ENCODE measurements at regions not wholly inside any gene's neighbourhood (a gene's known extent, or its start where the extent isn't known, plus 50 kb on each side); places are given as distances from the start of the nearest gene placed in this dataset.

- TF ChIP-seq EZH2phosphoT487 (IDR thresholded peaks at IDR 0.05) (no peak), CTCF (IDR thresholded peaks at IDR 0.05) (no peak), EZH2 (IDR thresholded peaks at IDR 0.05) (no peak)
- no peak for DNase-seq (ENCODE audit: low spot score)
- no peaks in the 10 kb centered on the region for H3K9me3 Mint-ChIP-seq
- Histone ChIP-seq H3K4me3 (no peak overlapping the region), H3K4me1 (no peaks in the 10 kb centered on the region), H3K4me2 (no peak overlapping the region), H3K27me3 (no peaks in the 10 kb centered on the region), H2AFZ (replicated peaks) (no peak overlapping the region), H3K9ac (no peak overlapping the region), H3K79me2 (ENCODE audit: low read depth) (no peaks in the 10 kb centered on the region), H3F3A (ENCODE audit: low read depth) (no peaks in the 10 kb centered on the region), H3K9me3 (ENCODE audit: low read depth) (no peaks in the 10 kb centered on the region), H4K20me1 (ENCODE audit: low read depth) (no peaks in the 10 kb centered on the region), H3K36me3 (no peaks in the 10 kb centered on the region), H3K27ac (no peak overlapping the region)
- no peaks in the 10 kb centered on the region for H3K36me3 Mint-ChIP-seq
- no peaks in the 10 kb centered on the region for H3K4me1 Mint-ChIP-seq
- H3K4me3 Mint-ChIP-seq, result no peak overlapping the region
- no peaks in the 10 kb centered on the region for H3K27me3 Mint-ChIP-seq (ENCODE audit: insufficient read depth, low read depth)
- no peak overlapping the region for H3K27ac Mint-ChIP-seq
Observed at GRCh38 chr2:41062336-41062735, 610.4 kb upstream of the SLC8A1 start.

- Histone ChIP-seq H3K4me1 (no peaks in the 10 kb centered on the region), H3K4me3 (no peak overlapping the region), H3K9me3 (ENCODE audit: low read depth) (no peaks in the 10 kb centered on the region), H3K27ac (no peak overlapping the region), H2AFZ (replicated peaks) (no peak overlapping the region), H3K4me2 (no peak overlapping the region), H3K9ac (no peak overlapping the region), H4K20me1 (ENCODE audit: low read depth) (no peaks in the 10 kb centered on the region), H3F3A (ENCODE audit: low read depth) (no peaks in the 10 kb centered on the region), H3K27me3 (no peaks in the 10 kb centered on the region), H3K79me2 (ENCODE audit: low read depth) (no peaks in the 10 kb centered on the region), H3K36me3 (no peaks in the 10 kb centered on the region)
- H3K27me3 Mint-ChIP-seq (ENCODE audit: insufficient read depth, low read depth), result no peaks in the 10 kb centered on the region
- no peaks in the 10 kb centered on the region for H3K36me3 Mint-ChIP-seq
- H3K4me3 Mint-ChIP-seq, result no peak overlapping the region
- H3K9me3 Mint-ChIP-seq, result no peaks in the 10 kb centered on the region
- no peaks in the 10 kb centered on the region for H3K4me1 Mint-ChIP-seq
- TF ChIP-seq CTCF (IDR thresholded peaks at IDR 0.05) (no peak), EZH2 (IDR thresholded peaks at IDR 0.05) (no peak), EZH2phosphoT487 (IDR thresholded peaks at IDR 0.05) (no peak)
- DNase-seq (ENCODE audit: low spot score), result no peak
- H3K27ac Mint-ChIP-seq, result no peak overlapping the region
Observed at GRCh38 chr2:41066168-41066567, 614.3 kb upstream of the SLC8A1 start.

DNA sequence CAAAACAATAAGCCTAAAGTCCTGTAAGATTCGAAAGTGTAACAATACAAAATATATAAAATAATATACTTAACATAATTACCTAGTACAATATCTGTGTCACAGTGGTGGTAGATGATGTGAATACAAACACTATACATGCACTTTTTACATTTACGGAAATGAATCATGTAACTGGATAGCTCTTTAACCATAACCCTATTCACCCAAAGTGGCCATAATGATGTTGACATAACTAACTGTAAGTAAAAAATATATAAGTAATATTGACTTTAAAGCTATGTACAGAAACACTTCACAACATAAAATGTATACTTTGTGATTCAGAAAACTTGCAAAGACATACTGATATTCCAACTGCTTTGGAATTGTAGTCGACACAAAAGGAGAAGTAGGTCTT is 616.9 kb upstream of the SLC8A1 start:
- Histone ChIP-seq H3K9ac (no peak overlapping the region), H3K27me3 (no peaks in the 10 kb centered on the region), H4K20me1 (ENCODE audit: low read depth) (no peaks in the 10 kb centered on the region), H3K4me3 (no peak overlapping the region), H3K9me3 (ENCODE audit: low read depth) (no peaks in the 10 kb centered on the region), H3K79me2 (ENCODE audit: low read depth) (no peaks in the 10 kb centered on the region), H3K4me2 (no peak overlapping the region), H2AFZ (replicated peaks) (no peak overlapping the region), H3F3A (ENCODE audit: low read depth) (no peaks in the 10 kb centered on the region), H3K27ac (no peak overlapping the region), H3K36me3 (no peaks in the 10 kb centered on the region), H3K4me1 (no peaks in the 10 kb centered on the region)
- no peaks in the 10 kb centered on the region for H3K27me3 Mint-ChIP-seq (ENCODE audit: insufficient read depth, low read depth)
- no peak for DNase-seq (ENCODE audit: low spot score)
- H3K9me3 Mint-ChIP-seq, result no peaks in the 10 kb centered on the region
- no peak overlapping the region for H3K27ac Mint-ChIP-seq
- no peaks in the 10 kb centered on the region for H3K4me1 Mint-ChIP-seq
- H3K36me3 Mint-ChIP-seq, result no peaks in the 10 kb centered on the region
- TF ChIP-seq EZH2 (IDR thresholded peaks at IDR 0.05), result no peak
- no peak for TF ChIP-seq EZH2phosphoT487 (IDR thresholded peaks at IDR 0.05)
- TF ChIP-seq CTCF (IDR thresholded peaks at IDR 0.05), result no peak
- no peak overlapping the region for H3K4me3 Mint-ChIP-seq

GRCh38 chr2:41078341-41078740 is 626.5 kb upstream of the SLC8A1 start:
- no peak for TF ChIP-seq CTCF (IDR thresholded peaks at IDR 0.05)
- TF ChIP-seq EZH2 (IDR thresholded peaks at IDR 0.05), result no peak
- TF ChIP-seq EZH2phosphoT487 (IDR thresholded peaks at IDR 0.05), result no peak
- Mint-ChIP-seq H3K36me3 (no peaks in the 10 kb centered on the region), H3K27ac (no peak overlapping the region), H3K9me3 (peaks cover 2% of the 10 kb centered on the region), H3K4me1 (no peaks in the 10 kb centered on the region), H3K27me3 (ENCODE audit: insufficient read depth, low read depth) (no peaks in the 10 kb centered on the region), H3K4me3 (no peak overlapping the region)
- Histone ChIP-seq H3K79me2 (ENCODE audit: low read depth) (no peaks in the 10 kb centered on the region), H3K27ac (no peak overlapping the region), H3K36me3 (no peaks in the 10 kb centered on the region), H4K20me1 (ENCODE audit: low read depth) (no peaks in the 10 kb centered on the region), H3F3A (ENCODE audit: low read depth) (no peaks in the 10 kb centered on the region), H2AFZ (replicated peaks) (no peak overlapping the region), H3K9me3 (ENCODE audit: low read depth) (no peaks in the 10 kb centered on the region), H3K9ac (no peak overlapping the region), H3K4me2 (no peak overlapping the region), H3K27me3 (no peaks in the 10 kb centered on the region), H3K4me1 (no peaks in the 10 kb centered on the region), H3K4me3 (no peak overlapping the region)
- DNase-seq (ENCODE audit: low spot score), result no peak

Data from neural progenitor cell (in vitro differentiated cells).